ENCODE measurements at regions not wholly inside any gene's neighbourhood (a gene's known extent, or its start where the extent isn't known, plus 50 kb on each side); places are given as distances from the start of the nearest gene placed in this dataset.

GRCh38 chr12:127401536-127401935, 865.4 kb upstream of the TMEM132C start:
- TF ChIP-seq CTCF (IDR thresholded peaks at IDR 0.05) (no peak), ZFX (IDR thresholded peaks at IDR 0.05; ENCODE audit: borderline replicate concordance) (no peak)
